ENCODE measurements at regions not wholly inside any gene's neighbourhood (a gene's known extent, or its start where the extent isn't known, plus 50 kb on each side); places are given as distances from the start of the nearest gene placed in this dataset.

DNA sequence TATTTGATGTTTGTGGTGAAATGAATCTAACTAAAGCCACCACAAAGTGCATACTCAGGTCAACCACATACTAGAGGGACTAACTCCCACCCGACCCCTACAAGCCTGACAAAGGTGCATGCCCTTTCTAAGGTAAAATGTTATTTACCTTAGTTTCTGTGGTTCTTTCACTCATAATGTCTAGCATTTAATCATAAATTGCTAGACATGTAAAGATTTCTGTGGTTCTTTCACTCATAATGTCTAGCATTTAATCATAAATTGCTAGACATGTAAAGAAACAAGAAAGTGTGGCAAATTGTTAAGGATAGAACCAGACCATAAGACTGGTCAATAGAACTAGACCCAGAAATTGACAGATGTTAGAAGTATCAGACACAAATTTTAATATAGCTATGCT lies 193.0 kb upstream of the PBX1 start:
- TF ChIP-seq, protein P1, sequence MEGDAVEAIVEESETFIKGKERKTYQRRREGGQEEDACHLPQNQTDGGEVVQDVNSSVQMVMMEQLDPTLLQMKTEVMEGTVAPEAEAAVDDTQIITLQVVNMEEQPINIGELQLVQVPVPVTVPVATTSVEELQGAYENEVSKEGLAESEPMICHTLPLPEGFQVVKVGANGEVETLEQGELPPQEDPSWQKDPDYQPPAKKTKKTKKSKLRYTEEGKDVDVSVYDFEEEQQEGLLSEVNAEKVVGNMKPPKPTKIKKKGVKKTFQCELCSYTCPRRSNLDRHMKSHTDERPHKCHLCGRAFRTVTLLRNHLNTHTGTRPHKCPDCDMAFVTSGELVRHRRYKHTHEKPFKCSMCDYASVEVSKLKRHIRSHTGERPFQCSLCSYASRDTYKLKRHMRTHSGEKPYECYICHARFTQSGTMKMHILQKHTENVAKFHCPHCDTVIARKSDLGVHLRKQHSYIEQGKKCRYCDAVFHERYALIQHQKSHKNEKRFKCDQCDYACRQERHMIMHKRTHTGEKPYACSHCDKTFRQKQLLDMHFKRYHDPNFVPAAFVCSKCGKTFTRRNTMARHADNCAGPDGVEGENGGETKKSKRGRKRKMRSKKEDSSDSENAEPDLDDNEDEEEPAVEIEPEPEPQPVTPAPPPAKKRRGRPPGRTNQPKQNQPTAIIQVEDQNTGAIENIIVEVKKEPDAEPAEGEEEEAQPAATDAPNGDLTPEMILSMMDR (IDR thresholded peaks at IDR 0.05), result no peak
- TF ChIP-seq POLR2A (IDR thresholded peaks at IDR 0.05), result no peak

Measured in upper lobe of left lung (tissue), 4 donors.